Ovary (tissue), 3 donors: ENCODE measurements at regions not wholly inside any gene's neighbourhood (a gene's known extent, or its start where the extent isn't known, plus 50 kb on each side); places are given as distances from the start of the nearest gene placed in this dataset.

Source experiments
- CTCF ChIP-seq, 3 donors: fragments of 450-650 bp in 2 of 3; fragments of 200-600 bp in 1 of 3; IDR thresholded peaks; one replicate each; pipeline versions ENCODE4 v1.5.1 to v1.8.0; 2016 to 2022; ENCODE audit warnings: antibody characterized with exemption in 3 of 3, mild to moderate bottlenecking in 1 of 3
- POLR2A ChIP-seq: fragments of 450-650 bp; IDR thresholded peaks from one replicate; pipeline ENCODE4 v1.6.1; 2017; ENCODE audit warnings: antibody characterized with exemption, mild to moderate bottlenecking, moderate library complexity
- donor health status: DM: no; HTN: no; CAD: no.

GRCh38 chr7:86978808-86979506 is 80.5 kb downstream of the ELAPOR2 start:
- TF ChIP-seq CTCF (IDR thresholded peaks at IDR 0.05) (no peak), POLR2A (no peak)
